ENCODE measurements at regions not wholly inside any gene's neighbourhood (a gene's known extent, or its start where the extent isn't known, plus 50 kb on each side); places are given as distances from the start of the nearest gene placed in this dataset.

DNA sequence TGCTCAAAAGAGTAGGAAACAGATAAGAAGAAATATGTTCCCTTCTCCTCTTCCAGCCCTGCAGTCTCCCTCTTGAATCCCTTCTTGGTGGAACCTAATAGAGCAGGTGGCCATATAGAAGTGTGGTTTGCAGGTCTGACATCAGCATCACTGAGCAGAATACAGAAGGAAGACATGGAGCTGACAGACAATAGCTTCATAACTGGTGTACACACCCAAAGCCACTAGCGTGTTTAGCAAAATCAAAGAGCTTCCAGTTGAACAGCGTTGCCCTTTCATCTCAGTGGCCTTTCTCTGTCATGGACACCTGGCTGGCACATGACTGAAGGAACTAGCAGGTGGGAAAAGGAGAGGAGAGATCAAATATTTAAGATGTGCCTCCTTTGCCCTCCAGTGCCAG lies 245.5 kb downstream of the BAMBI start:
- H3K27me3 ChIP-seq (ENCODE audit: control insufficient read depth, insufficient read depth, low read length): no peaks in the 10 kb centered on the region
- no peak for DNase-seq (ENCODE audit: low read depth)
- POLR2A ChIA-PET: interaction anchor here (0.6 kb wide), 1 partner anchor 45 kb away, joined by 12 read pairs; no protein-coding TSS in a partner anchor
- no peaks in the 10 kb centered on the region for H3K36me3 ChIP-seq (ENCODE audit: control insufficient read depth, insufficient read depth, low read length)
- CTCF ChIA-PET: interaction anchor here (0.6 kb wide), 1 partner anchor 200 kb away, joined by 3 read pairs; no protein-coding TSS in a partner anchor
- no peak overlapping the region for H3K4me3 ChIP-seq (ENCODE audit: low read depth, low read length)
- TF ChIP-seq, protein P1, sequence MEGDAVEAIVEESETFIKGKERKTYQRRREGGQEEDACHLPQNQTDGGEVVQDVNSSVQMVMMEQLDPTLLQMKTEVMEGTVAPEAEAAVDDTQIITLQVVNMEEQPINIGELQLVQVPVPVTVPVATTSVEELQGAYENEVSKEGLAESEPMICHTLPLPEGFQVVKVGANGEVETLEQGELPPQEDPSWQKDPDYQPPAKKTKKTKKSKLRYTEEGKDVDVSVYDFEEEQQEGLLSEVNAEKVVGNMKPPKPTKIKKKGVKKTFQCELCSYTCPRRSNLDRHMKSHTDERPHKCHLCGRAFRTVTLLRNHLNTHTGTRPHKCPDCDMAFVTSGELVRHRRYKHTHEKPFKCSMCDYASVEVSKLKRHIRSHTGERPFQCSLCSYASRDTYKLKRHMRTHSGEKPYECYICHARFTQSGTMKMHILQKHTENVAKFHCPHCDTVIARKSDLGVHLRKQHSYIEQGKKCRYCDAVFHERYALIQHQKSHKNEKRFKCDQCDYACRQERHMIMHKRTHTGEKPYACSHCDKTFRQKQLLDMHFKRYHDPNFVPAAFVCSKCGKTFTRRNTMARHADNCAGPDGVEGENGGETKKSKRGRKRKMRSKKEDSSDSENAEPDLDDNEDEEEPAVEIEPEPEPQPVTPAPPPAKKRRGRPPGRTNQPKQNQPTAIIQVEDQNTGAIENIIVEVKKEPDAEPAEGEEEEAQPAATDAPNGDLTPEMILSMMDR (IDR thresholded peaks at IDR 0.05; ENCODE audit: insufficient read depth, low read depth, low read length): no peak

DNA sequence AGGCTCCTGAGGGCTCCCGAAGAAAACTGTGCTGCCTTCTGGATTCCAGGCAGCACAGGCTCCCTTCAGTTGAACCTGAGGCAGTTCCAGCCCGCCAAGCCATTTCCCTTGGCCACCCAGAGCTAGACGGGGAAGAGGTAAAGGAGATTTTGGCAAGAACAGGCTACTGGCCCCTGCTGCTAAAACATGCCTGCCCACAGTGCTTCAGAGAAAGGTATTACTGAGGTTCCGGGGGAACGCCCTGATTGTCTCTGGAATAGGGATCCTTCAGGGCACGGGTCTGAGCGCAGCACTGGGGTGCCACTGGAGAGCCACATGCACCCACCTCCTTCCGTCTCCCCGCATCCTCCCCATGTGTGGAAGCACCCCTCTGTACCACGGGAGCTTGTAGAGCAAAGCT lies 247.4 kb downstream of the BAMBI start:
- H3K27me3 ChIP-seq (ENCODE audit: control insufficient read depth, insufficient read depth, low read length): no peaks in the 10 kb centered on the region
- DNase-seq (ENCODE audit: low read depth): no peak
- CTCF ChIA-PET: interaction anchor here (0.6 kb wide), 1 partner anchor 1880 kb away, joined by 3 read pairs; no protein-coding TSS in a partner anchor
- H3K4me3 ChIP-seq (ENCODE audit: low read depth, low read length): no peak overlapping the region
- TF ChIP-seq, protein P1 (IDR thresholded peaks at IDR 0.05; ENCODE audit: insufficient read depth, low read depth, low read length): no peak
- no peaks in the 10 kb centered on the region for H3K36me3 ChIP-seq (ENCODE audit: control insufficient read depth, insufficient read depth, low read length)
- POLR2A ChIA-PET: no interaction called here

DNA sequence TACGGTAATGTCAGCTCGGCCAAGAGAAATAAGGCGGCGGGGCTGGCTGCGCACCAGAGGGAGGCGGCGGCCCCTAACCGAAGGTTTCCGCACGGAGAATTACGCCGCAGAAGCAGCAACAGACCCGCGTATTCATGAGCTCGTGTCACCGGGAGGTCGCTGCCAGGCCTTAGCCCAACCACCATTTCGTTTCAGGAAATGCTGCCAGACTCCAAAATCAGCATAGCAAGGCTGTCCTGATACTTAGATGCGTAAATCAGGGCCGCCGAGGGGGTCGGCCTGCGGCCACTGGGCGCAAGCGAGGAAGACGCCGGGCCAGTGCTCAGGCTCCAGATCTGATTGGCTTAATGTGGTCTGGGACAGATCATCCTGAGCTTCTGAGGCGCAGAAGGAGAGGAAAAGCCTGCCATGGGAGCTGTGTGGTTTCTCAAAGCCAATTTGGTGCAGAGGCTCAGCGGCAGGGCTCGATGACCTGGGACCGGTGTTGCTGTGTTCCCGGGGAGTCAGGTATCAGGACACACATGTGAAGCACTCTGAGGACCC lies 247.9 kb downstream of the BAMBI start:
- TF ChIP-seq, protein P1 (IDR thresholded peaks at IDR 0.05; ENCODE audit: insufficient read depth, low read depth, low read length): no peak
- CTCF ChIA-PET: interaction anchor here (0.6 kb wide), 1 partner anchor 1880 kb away, joined by 3 read pairs; no protein-coding TSS in a partner anchor
- DNase-seq (ENCODE audit: low read depth): no peak
- no peaks in the 10 kb centered on the region for H3K36me3 ChIP-seq (ENCODE audit: control insufficient read depth, insufficient read depth, low read length)
- no peaks in the 10 kb centered on the region for H3K27me3 ChIP-seq (ENCODE audit: control insufficient read depth, insufficient read depth, low read length)
- POLR2A ChIA-PET: no interaction called here
- no peak overlapping the region for H3K4me3 ChIP-seq (ENCODE audit: low read depth, low read length)

DNA sequence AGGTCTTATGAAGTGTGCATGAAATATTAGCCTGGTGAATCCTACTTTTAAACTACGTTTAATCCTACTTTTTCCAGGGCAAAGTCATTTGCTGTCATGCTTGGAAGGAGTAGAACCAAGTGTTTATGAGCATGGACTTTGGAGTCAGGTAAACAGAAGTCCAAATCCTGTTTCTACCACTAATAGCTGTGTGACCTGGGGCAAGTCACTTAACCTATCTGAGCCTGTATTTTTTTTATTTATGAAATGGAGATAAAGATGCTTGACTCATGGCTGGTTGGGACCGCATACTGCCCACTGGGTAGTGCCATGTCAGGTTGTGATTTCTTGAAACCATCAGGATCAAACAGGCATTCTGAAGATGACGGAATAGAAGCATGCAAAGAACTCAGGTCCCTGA lies 249.6 kb downstream of the BAMBI start:
- Histone ChIP-seq H3K27me3 (ENCODE audit: control insufficient read depth, insufficient read depth, low read length) (no peaks in the 10 kb centered on the region), H3K36me3 (ENCODE audit: control insufficient read depth, insufficient read depth, low read length) (no peaks in the 10 kb centered on the region), H3K4me3 (ENCODE audit: low read depth, low read length) (no peak overlapping the region)
- POLR2A ChIA-PET: no interaction called here
- CTCF ChIA-PET: interaction anchor here (0.7 kb wide), 1 partner anchor 10 kb away, joined by 3 read pairs; no protein-coding TSS in a partner anchor
- TF ChIP-seq, protein P1 (IDR thresholded peaks at IDR 0.05; ENCODE audit: insufficient read depth, low read depth, low read length): no peak
- DNase-seq (ENCODE audit: low read depth): no peak

DNA sequence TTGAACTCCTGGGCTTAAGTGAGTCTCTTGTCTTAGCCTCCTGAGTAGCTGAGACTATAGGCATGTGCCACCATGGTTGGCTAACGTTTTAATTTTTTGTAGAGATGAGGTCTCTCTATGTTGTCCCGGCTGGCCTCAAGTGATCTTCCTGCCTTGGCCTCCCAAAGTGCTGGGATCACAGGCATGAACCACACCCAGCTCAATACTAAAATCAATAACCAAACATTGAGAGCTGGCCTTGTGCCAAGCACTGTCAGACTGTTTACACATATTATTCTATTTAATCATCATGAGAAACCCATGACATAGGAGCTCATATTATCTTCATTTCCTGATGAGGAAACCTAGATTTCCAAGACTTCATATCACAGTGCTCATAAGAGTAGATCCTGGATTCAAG lies 251.2 kb downstream of the BAMBI start:
- Histone ChIP-seq H3K4me3 (ENCODE audit: low read depth, low read length) (no peak overlapping the region), H3K36me3 (ENCODE audit: control insufficient read depth, insufficient read depth, low read length) (no peaks in the 10 kb centered on the region), H3K27me3 (ENCODE audit: control insufficient read depth, insufficient read depth, low read length) (no peaks in the 10 kb centered on the region)
- ChIA-PET POLR2A (no interaction called here), CTCF (no interaction called here)
- DNase-seq (ENCODE audit: low read depth): no peak
- TF ChIP-seq, protein P1 (IDR thresholded peaks at IDR 0.05; ENCODE audit: insufficient read depth, low read depth, low read length): no peak

All from BJ (cell line).